ENCODE measurements at regions not wholly inside any gene's neighbourhood (a gene's known extent, or its start where the extent isn't known, plus 50 kb on each side); places are given as distances from the start of the nearest gene placed in this dataset.

- no peak overlapping the region for H3K27ac ChIP-seq (ENCODE audit: low read depth, low read length)
- WGBS, 3 donors, result 15 to 38% (median 33%) methylated on average over 2 of the region's 2 CpGs
Observed at GRCh38 chr13:77480066-77480465, 55.4 kb upstream of the SCEL start.

- no peak overlapping the region for H3K27ac ChIP-seq (ENCODE audit: low read depth, low read length)
- WGBS, 3 donors, result 40 to 69% (median 59%) methylated on average over 2 of the region's 2 CpGs
Observed at GRCh38 chr13:77479326-77479725, 56.2 kb upstream of the SCEL start.

DNA sequence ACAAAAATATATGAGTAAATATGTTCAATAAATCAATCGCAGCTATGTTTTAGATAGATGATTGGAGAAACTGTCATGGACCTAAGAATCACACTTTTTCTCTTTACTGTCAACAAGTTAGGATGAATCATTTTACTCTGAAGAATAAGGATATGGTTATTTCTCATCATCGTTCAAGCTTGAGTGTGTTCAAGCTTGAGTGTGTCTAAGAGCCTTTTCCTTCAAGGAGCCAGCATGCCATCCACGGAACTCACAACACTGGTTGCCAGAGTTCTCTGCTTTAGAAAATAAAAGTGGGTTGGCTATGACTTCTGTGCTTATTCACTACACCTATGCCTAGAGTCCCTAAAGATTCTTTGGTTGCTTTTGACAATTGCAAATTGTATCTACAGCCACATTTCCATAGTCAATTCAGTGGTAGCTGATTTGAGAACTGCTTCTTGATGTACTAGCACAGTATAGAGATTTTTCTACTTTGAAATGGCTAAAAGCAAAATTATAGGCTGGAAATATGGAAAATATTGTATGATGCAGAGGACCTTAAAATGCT, 58.1 kb upstream of the SCEL start:
- no peak overlapping the region for H3K27ac ChIP-seq (ENCODE audit: low read depth, low read length)
- WGBS, 3 donors, result 78 to 86% (median 81%) methylated on average over 3 of the region's 3 CpGs

GRCh38 chr13:77476456-77476855, 59.0 kb upstream of the SCEL start:
- no peak overlapping the region for H3K27ac ChIP-seq (ENCODE audit: low read depth, low read length)

- no peak overlapping the region for H3K27ac ChIP-seq (ENCODE audit: low read depth, low read length)
- 97% methylated on average over 40 to 47 of the region's 47 CpGs for WGBS, 3 donors
Observed at GRCh38 chr13:77475345-77476084, 60.0 kb upstream of the SCEL start.

DNA sequence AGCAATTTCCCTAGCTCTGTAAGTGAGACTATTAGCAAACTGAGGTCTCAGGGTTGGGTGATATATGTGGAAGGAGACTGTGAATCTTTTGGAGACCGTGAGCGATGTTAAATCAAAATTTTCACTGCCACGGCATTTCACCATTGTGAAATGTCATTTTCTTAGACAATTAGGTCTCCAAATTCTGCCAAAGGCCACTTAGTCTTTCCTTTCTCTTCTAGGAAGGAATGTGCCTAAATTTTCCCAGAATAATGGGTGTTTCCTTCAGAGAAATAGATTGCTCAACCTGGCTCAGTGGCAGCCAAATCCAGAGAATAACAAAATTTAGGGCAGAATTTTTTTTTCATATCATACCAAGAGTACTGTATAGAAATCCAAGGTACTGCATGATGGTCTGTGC, 64.5 kb upstream of the SCEL start:
- no peak overlapping the region for H3K27ac ChIP-seq (ENCODE audit: low read depth, low read length)
- 66 to 90% (median 73%) methylated on average over 3 of the region's 3 CpGs for WGBS, 3 donors

DNA sequence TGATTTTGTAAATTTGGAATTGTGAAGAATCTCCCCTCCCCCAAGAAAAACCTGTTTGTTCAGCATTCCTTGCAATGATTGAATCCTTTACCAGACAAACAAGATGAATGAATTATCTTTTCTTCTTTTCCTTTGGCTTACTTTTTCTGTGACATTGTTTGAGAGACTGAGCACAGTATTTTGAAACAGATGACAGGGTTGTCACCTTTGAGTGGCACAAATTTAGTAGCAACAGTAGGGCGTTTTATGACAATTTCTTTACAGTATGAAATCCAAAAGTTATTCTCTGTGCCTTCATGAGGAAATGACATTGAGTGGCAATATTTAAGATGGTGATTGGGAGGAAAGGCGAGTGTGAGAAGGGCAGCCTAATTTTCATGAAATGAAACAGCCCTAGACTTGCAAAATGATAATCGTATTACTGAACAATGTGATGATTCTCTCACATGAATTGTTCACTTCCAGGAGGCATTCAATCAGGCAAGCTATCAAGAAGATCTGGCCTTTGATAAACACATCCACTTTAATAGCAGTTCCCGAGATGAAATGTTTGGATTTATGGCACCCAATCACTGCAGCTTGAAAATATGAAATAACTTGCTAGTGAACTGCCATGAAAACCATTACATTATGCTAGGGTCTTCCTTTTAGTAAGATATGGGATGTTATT, 68.6 kb upstream of the SCEL start:
- no peak overlapping the region for H3K27ac ChIP-seq (ENCODE audit: low read depth, low read length)
- WGBS, 3 donors, result 72 to 90% (median 78%) methylated on average over 4 of the region's 4 CpGs

DNA sequence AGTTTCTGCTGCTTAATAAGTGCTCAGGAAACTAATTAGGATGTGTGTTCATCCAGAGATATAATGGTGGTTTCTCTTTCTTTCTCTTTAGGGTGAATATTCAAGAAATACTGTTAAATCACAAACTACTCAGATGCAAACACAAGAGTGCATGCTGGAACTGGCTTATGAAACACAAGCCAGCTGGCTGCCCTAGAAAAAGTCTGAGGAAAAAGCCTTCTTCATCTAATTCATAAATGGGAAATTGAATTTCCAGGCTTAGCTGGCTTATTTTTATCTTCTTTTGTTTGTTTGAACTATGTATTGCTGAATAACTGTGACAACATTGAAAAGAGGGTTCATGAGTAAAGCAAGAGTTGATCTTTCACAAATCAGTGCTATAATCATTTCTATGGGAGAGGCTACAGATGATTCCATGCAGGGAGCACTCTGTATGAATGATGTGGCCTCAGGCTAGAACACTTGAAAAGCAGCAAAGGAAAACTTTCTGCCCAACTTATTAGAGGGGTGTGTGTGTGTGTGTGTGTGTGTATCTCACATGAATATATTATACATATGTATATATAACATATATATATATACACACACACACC, 69.8 kb upstream of the SCEL start:
- no peak overlapping the region for H3K27ac ChIP-seq (ENCODE audit: low read depth, low read length)

GRCh38 chr13:77460195-77460594, 75.3 kb upstream of the SCEL start:
- WGBS, 3 donors, result 28 to 33% (median 30%) methylated on average over 2 of the region's 2 CpGs
- no peak overlapping the region for H3K27ac ChIP-seq (ENCODE audit: low read depth, low read length)

- no peak overlapping the region for H3K27ac ChIP-seq (ENCODE audit: low read depth, low read length)
- 62 to 78% (median 63%) methylated on average over 3 of the region's 3 CpGs for WGBS, 3 donors
Observed at GRCh38 chr13:77459592-77459991, 75.9 kb upstream of the SCEL start.

GRCh38 chr13:77458736-77459135, 76.8 kb upstream of the SCEL start:
- WGBS, 3 donors, result 16 to 66% (median 34%) methylated on average over 1 of the region's 1 CpG
- no peak overlapping the region for H3K27ac ChIP-seq (ENCODE audit: low read depth, low read length)

GRCh38 chr13:77457966-77458365, 77.5 kb upstream of the SCEL start:
- H3K27ac ChIP-seq (ENCODE audit: low read depth, low read length), result no peak overlapping the region
- whole genome bisulfite sequencing, 3 donors, result 36 to 75% (median 71%) methylated on average over 3 of the region's 3 CpGs

DNA sequence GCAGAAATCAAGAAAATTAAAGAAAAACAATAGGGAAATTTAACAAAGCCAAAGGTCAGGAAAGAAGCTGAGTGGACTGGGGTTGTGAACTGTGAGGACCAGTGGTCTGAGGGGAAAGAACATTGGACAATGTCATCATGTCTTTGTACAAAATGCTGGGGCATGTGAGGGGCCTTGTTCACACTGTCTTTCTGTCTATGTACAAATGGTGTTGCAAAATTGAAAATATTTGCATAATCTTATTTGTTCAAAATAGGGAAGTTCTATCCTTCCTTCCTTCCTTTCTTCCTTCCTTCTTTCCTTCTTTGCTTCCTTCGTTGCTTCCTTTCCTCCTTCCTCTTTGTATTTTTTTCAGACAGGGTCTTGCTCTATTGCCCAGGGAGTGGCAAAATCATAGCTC, 79.2 kb upstream of the SCEL start:
- 0 to 39% (median 39%) methylated on average over 1 of the region's 1 CpG for WGBS, 3 donors
- no peak overlapping the region for H3K27ac ChIP-seq (ENCODE audit: low read depth, low read length)

GRCh38 chr13:77449265-77449664, 86.2 kb upstream of the SCEL start:
- no peak overlapping the region for H3K27ac ChIP-seq (ENCODE audit: low read depth, low read length)
- WGBS, 3 donors, result 43 to 82% (median 71%) methylated on average over 2 of the region's 2 CpGs

- 43 to 57% (median 54%) methylated on average over 4 of the region's 4 CpGs for WGBS, 3 donors
- no peak overlapping the region for H3K27ac ChIP-seq (ENCODE audit: low read depth, low read length)
Observed at GRCh38 chr13:77448689-77449088, 86.8 kb upstream of the SCEL start.

DNA sequence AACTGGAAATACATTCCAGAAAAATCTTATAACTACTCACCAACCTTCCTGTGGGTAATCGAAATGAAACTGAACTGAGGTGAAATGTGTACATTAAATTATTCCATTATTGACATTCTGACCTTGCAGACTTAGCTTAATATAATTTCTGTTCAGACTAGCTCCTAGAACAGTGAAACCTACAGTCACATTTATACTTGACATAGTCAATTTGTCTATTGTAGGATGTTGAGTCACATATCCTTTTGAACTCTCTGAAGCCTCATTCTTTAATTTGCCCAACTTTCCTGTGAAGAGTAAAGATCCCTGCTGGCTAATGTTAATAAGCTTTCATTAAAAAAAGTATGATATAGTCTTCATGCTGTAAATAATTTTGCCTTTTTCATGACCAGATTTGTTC, 92.0 kb upstream of the SCEL start:
- H3K27ac ChIP-seq (ENCODE audit: low read depth, low read length), result no peak overlapping the region
- WGBS, 3 donors, result 77 to 90% (median 87%) methylated on average over 1 of the region's 1 CpG

GRCh38 chr13:77437267-77437666, 98.2 kb upstream of the SCEL start:
- H3K27ac ChIP-seq (ENCODE audit: low read depth, low read length), result no peak overlapping the region
- 39 to 93% (median 85%) methylated on average over 2 of the region's 2 CpGs for WGBS, 3 donors

GRCh38 chr13:77434289-77434688, 101.2 kb upstream of the SCEL start:
- H3K27ac ChIP-seq (ENCODE audit: low read depth, low read length), result no peak overlapping the region
- WGBS, 3 donors, result 50 to 62% (median 54%) methylated on average over 1 of the region's 1 CpG

GRCh38 chr13:77431449-77431848, 104.1 kb upstream of the SCEL start:
- no peak overlapping the region for H3K27ac ChIP-seq (ENCODE audit: low read depth, low read length)

All from adipose tissue (tissue), 3 donors.